ENCODE measurements at regions not wholly inside any gene's neighbourhood (a gene's known extent, or its start where the extent isn't known, plus 50 kb on each side); places are given as distances from the start of the nearest gene placed in this dataset.

DNA sequence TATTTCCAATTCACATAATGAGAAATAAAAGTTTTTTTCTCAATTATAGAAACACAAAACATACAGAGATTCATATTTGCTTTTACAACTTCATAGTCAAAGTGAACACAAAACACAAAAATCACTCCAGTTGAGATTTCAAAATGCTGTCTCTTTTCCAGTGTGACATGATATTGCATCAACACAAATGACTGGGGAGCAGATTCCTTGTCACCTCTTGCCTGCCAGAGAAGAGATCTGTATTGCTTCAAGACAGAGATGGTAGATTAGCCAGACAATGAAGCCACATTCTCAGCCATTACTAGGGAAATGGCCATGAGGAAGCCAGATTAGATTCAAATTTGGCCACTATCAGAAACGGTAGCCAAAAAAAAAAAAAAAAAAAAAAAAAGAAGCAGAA lies 2313.1 kb upstream of the AGA start:
- Histone ChIP-seq H3K27me3 (replicated peaks in 1 of 7) (no peaks in the 10 kb centered on the region), H3K4me3 (no peak overlapping the region), H3K4me1 (no peaks in the 10 kb centered on the region), H3K27ac (no peak overlapping the region), H3K36me3 (no peaks in the 10 kb centered on the region), H3K9me3 (peaks cover 0 to 2% (median 0%) of the 10 kb centered on the region in 8 donors)
- TF ChIP-seq POLR2AphosphoS5 (IDR thresholded peaks at IDR 0.05), result no peak
- no peak for TF ChIP-seq POLR2A (IDR thresholded peaks at IDR 0.05)
- TF ChIP-seq, protein P1, sequence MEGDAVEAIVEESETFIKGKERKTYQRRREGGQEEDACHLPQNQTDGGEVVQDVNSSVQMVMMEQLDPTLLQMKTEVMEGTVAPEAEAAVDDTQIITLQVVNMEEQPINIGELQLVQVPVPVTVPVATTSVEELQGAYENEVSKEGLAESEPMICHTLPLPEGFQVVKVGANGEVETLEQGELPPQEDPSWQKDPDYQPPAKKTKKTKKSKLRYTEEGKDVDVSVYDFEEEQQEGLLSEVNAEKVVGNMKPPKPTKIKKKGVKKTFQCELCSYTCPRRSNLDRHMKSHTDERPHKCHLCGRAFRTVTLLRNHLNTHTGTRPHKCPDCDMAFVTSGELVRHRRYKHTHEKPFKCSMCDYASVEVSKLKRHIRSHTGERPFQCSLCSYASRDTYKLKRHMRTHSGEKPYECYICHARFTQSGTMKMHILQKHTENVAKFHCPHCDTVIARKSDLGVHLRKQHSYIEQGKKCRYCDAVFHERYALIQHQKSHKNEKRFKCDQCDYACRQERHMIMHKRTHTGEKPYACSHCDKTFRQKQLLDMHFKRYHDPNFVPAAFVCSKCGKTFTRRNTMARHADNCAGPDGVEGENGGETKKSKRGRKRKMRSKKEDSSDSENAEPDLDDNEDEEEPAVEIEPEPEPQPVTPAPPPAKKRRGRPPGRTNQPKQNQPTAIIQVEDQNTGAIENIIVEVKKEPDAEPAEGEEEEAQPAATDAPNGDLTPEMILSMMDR (IDR thresholded peaks at IDR 0.05 in 8 of 11, conservative IDR thresholded peaks at IDR 0.05 in 3 of 11), result no peak
- 45 to 70% (median 59%) methylated on average over 1 of the region's 1 CpG for WGBS, 5 donors
- no peak for DNase-seq
- intact Hi-C loops (cut with DNase I; ENCODE audit: low total_unique reads), result no loop called here

- H3K4me1 ChIP-seq, result no peaks in the 10 kb centered on the region
- no peak overlapping the region for H3K27ac ChIP-seq
- TF ChIP-seq, protein P1 (IDR thresholded peaks at IDR 0.05 in 8 of 11, conservative IDR thresholded peaks at IDR 0.05 in 3 of 11), result no peak
- TF ChIP-seq POLR2A (IDR thresholded peaks at IDR 0.05) (no peak), POLR2AphosphoS5 (IDR thresholded peaks at IDR 0.05) (no peak)
- WGBS, 5 donors, result 50 to 95% (median 63%) methylated on average over 1 of the region's 1 CpG
- no peaks in the 10 kb centered on the region for H3K36me3 ChIP-seq
- H3K4me3 ChIP-seq, result no peak overlapping the region
- DNase-seq, result no peak
- H3K9me3 ChIP-seq, result peaks cover 0 to 9% (median 0%) of the 10 kb centered on the region in 8 donors
- intact Hi-C loops (cut with DNase I; ENCODE audit: low total_unique reads), result no loop called here
- no peaks in the 10 kb centered on the region for H3K27me3 ChIP-seq (replicated peaks in 1 of 7)
These were observed 2315.4 kb upstream of the AGA start for GRCh38 chr4:179757641-179758040.

- Histone ChIP-seq H3K27ac (no peak overlapping the region), H3K4me3 (no peak overlapping the region), H3K27me3 (replicated peaks in 1 of 7) (no peaks in the 10 kb centered on the region), H3K36me3 (no peaks in the 10 kb centered on the region), H3K4me1 (no peaks in the 10 kb centered on the region), H3K9me3 (peaks cover 0 to 23% (median 4%) of the 10 kb centered on the region in 8 donors)
- no peak for TF ChIP-seq POLR2AphosphoS5 (IDR thresholded peaks at IDR 0.05)
- TF ChIP-seq, protein P1 (IDR thresholded peaks at IDR 0.05 in 8 of 11, conservative IDR thresholded peaks at IDR 0.05 in 3 of 11), result no peak
- no peak for TF ChIP-seq POLR2A (IDR thresholded peaks at IDR 0.05)
- DNase-seq, result no peak
- intact Hi-C loops (cut with DNase I; ENCODE audit: low total_unique reads), result no loop called here
- 75 to 83% (median 78%) methylated on average over 5 of the region's 5 CpGs for WGBS, 5 donors
These were observed 2320.6 kb upstream of the AGA start for GRCh38 chr4:179762840-179763239.

GRCh38 chr4:179766938-179767337 lies 2324.7 kb upstream of the AGA start:
- intact Hi-C loops (cut with DNase I; ENCODE audit: low total_unique reads), result no loop called here
- Histone ChIP-seq H3K27me3 (replicated peaks in 1 of 7) (no peaks in the 10 kb centered on the region), H3K4me1 (no peaks in the 10 kb centered on the region), H3K36me3 (no peaks in the 10 kb centered on the region), H3K9me3 (peaks cover 0 to 20% (median 4%) of the 10 kb centered on the region in 8 donors), H3K27ac (no peak overlapping the region), H3K4me3 (no peak overlapping the region)
- WGBS, 5 donors, result 59 to 81% (median 74%) methylated on average over 4 of the region's 4 CpGs
- no peak for TF ChIP-seq POLR2AphosphoS5 (IDR thresholded peaks at IDR 0.05)
- TF ChIP-seq, protein P1 (IDR thresholded peaks at IDR 0.05 in 8 of 11, conservative IDR thresholded peaks at IDR 0.05 in 3 of 11), result no peak
- no peak for TF ChIP-seq POLR2A (IDR thresholded peaks at IDR 0.05)
- no peak for DNase-seq
